Stromal cell of bone marrow (primary cell): ENCODE measurements at regions not wholly inside any gene's neighbourhood (a gene's known extent, or its start where the extent isn't known, plus 50 kb on each side); places are given as distances from the start of the nearest gene placed in this dataset.

Source experiments
- DNase-seq: peaks from one replicate; pipeline ENCODE4 v3.0.0-alpha.2; 2012; ENCODE audit warnings: low read depth

- DNase-seq = no peak
Measured at GRCh38 chr4:25528391-25528790, 127.3 kb upstream of the SLC34A2 start.

GRCh38 chr4:25531272-25531671 lies 124.4 kb upstream of the SLC34A2 start:
- DNase-seq = no peak

DNA sequence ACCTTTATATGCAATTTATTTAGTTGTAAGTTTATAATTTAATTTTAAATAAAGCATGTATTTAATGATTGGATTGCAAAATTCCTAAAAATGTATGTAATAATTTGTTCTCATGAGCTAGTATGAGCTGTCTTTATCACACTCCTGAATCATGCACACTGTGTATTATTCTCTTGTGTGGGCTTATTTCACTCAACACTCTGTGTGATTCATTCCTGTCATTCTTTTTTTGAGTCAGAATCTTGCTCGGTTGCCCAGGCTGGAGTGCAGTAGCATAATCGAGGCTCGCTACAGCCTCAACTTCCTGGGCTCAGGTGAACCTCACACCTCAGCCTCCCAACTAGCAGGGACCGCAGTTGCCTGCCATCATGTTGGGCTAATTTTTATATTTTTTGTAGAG lies 123.1 kb upstream of the SLC34A2 start:
- DNase-seq = no peak

- no peak for DNase-seq
Measured at GRCh38 chr4:25533256-25533655, 122.4 kb upstream of the SLC34A2 start.

- no peak for DNase-seq
Measured at GRCh38 chr4:25535278-25535677, 120.4 kb upstream of the SLC34A2 start.

DNA sequence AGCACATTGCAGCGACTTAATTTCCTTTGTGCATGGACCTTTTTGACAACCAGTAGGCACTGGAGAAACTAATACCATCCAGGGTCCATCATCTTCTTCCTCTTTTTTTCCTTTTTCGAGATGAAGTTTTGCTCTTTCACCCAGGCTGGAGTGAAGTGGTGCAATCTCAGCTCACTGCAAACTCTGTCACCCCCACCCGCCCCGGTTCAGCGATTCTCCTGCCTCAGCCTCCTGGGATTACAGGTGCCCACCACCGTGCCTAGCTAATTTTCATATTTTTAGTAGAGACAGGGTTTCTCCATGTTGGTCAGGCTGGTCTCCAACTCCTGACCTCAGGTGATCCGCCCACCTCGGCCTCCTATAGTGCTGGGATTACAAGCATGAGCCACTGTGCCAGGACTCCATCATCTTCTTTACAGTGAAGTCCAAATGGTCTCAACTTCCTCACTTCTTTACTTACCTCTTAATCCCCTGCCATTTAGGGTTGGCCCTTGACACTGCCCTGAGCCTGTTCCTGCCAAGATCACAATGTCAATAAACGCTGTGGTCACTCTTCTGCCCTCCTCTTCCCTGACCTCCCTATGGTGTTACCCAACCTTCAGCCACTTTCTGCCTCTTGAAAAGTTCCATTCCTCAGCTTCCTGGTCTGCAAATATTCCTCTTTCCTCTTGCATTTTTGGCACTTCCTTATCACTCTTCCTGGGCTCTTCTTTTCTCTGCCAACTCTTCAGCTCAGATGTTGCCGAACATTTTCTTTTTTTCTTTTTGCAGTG lies 119.8 kb upstream of the SLC34A2 start:
- no peak for DNase-seq

DNA sequence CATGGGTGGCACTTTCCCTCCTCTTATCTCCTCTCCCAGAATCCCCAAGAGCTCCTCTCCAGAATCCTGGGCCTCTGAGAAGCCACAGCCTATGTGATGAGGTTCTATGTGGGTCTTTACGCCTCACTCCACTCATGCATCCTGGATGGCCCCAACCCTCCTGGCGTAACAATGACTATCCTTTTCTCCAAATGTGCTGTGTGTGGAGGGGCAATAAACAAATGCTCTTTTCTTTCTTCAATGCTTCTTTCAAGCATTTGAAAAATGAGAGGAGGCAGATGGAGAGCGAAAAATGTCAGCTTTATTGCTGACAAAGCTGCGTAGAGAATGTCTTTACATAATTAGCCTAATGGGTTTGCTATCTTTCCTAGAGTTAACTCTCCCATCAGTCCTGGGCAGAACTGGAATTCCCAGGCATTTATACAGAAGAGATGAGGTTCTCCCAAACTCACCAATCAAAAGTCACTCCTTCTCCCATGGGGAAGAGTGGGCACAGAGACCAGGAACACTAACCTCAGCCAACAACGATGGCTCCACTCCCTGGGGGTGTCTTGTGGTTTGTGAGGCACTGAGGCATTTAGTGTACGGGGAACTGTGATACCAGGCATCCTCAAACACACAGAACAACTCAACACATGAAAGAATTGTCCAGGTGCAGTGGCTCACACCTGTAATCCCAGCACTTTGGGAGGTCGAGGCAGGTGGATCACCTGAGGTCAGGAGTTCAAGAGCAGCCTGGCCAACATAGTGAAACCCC lies 118.9 kb upstream of the SLC34A2 start:
- DNase-seq = no peak

GRCh38 chr4:25538430-25538829 lies 117.2 kb upstream of the SLC34A2 start:
- no peak for DNase-seq

DNA sequence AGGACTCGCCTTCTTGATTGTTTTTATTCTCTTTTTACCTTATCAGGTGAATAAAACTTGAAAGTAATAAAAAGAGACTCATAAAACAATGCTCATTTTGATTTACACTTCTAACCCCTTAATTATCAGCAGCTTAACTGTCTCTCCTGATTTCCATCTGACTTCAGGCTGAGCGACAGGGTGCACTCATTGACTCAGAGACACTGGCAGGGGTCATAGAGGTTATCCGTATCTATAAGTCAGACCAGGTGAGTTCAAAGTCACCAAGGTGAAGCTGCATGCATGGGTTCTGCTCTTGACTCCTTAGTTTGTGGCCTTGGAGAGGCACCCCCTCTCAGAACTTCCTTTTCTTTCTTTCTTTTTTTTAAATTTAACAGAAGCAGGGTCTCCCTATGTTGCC lies 116.4 kb upstream of the SLC34A2 start:
- no peak for DNase-seq

DNA sequence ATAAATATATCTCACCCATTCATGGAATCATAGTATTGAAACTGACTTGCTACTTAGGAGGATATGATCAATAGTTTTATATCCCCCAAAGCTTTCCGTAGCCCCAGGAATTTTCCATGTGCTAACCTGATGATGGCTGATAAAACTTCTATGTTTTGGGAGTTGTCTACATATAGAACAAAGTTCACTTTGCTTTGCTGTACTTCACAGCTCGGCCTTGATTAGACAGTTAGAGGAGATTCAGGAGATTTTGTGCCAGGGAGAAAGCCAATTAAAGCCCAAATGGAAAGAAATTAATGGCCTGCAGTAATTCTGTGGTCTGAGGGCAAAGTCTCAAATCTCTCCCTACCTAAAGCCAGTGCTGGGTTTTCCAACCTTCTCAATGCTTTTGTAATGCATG lies 114.9 kb upstream of the SLC34A2 start:
- no peak for DNase-seq

GRCh38 chr4:25547343-25547742 lies 108.3 kb upstream of the SLC34A2 start:
- DNase-seq = no peak

GRCh38 chr4:25549413-25549812 lies 106.2 kb upstream of the SLC34A2 start:
- DNase-seq = no peak

DNA sequence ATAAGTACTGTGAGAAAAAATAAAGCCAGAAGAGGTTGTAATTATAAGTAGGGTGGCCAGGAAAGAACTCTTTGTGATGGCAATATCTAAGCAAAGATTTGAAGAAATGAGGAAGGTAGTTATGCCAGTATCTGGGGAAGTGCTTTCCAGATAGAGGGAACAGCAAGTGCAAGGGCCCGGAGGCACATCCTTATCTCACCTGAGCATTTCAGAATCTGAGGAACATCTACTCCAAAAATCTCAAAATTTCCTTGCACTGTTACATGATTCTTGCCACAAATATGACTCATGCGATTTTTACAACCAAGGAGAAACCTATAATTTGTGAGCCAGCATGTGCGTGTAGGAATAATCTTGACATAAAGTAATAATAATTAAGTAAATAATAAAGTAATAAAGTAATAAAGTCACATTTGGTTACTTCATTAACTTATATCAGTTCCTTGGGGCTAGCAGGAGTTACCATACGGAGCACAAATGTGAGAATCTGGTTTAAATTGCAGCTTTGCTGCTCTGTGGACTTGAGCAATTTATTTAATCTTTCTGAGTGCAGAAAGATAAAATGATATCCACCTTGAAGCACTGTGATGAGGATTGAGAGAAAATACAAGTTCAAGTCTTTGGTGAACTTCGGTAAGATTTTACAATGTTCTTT lies 105.1 kb upstream of the SLC34A2 start:
- DNase-seq = no peak

- DNase-seq = no peak
Measured at GRCh38 chr4:25551605-25552004, 104.0 kb upstream of the SLC34A2 start.

GRCh38 chr4:25552580-25553271 lies 102.9 kb upstream of the SLC34A2 start:
- DNase-seq = no peak

DNA sequence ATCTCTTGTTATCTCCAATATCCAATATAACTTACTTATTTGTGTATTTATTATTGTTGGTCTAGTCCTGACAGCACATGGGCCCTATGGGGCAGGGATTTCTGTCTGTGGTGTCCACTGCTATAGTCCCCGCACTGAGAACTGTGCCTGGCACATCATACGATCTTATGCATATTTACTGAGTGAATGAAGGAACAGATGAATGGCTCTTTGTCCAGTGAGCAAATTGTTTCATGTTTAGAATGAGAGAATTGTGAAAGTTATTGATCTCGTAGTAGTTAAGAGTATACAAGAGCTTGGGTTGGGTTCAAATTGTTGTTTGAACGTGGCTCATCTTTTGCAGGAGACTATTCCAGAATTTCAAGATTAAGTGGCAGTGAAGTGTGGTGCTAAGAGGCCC lies 96.1 kb upstream of the SLC34A2 start:
- DNase-seq = no peak

DNA sequence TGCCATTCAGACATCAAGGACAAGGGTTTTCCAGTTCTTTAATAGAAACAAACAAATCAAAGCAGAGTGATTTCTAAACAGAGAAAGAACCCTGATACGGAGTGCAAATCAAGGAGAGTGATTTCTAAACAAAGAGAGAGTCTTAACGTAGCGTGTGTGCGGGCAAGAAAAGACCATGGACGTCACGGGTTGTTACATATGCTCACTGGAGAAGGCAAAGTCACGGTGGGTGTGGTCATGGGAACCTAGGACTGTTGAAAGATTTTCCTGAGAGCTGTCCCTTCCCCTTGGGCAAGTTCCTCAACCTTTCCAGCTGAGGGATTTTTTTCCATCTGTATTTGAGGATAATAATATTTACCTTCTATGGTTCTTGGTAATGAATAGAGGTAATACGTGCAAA lies 95.0 kb upstream of the SLC34A2 start:
- DNase-seq = no peak

- no peak for DNase-seq
Measured at GRCh38 chr4:25563071-25563564, 92.5 kb upstream of the SLC34A2 start.

- DNase-seq = no peak
Measured at GRCh38 chr4:25564836-25565235, 90.8 kb upstream of the SLC34A2 start.

DNA sequence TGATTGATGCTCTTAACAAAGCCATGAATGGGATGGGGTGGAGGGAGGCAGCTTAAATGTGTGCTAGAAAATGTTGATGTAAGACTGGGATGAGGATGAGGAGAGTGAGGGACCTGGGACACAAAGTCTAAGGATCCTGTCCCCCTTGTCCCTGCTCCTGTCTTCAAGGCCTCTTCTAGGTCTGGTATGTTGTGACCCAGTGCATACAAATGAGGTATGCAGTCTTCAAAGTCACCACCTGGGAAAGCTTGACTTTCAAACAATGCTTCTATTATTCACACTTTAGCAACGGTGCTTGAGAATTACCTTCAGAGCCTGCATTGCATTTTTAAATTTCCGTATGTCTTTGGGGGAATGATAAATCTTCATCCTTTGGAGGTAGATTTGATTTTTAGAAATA lies 88.4 kb upstream of the SLC34A2 start:
- no peak for DNase-seq

- no peak for DNase-seq
Measured at GRCh38 chr4:25569716-25570115, 85.9 kb upstream of the SLC34A2 start.

GRCh38 chr4:25575611-25576010 lies 80.0 kb upstream of the SLC34A2 start:
- DNase-seq = no peak
